ENCODE measurements at regions not wholly inside any gene's neighbourhood (a gene's known extent, or its start where the extent isn't known, plus 50 kb on each side); places are given as distances from the start of the nearest gene placed in this dataset.

DNA sequence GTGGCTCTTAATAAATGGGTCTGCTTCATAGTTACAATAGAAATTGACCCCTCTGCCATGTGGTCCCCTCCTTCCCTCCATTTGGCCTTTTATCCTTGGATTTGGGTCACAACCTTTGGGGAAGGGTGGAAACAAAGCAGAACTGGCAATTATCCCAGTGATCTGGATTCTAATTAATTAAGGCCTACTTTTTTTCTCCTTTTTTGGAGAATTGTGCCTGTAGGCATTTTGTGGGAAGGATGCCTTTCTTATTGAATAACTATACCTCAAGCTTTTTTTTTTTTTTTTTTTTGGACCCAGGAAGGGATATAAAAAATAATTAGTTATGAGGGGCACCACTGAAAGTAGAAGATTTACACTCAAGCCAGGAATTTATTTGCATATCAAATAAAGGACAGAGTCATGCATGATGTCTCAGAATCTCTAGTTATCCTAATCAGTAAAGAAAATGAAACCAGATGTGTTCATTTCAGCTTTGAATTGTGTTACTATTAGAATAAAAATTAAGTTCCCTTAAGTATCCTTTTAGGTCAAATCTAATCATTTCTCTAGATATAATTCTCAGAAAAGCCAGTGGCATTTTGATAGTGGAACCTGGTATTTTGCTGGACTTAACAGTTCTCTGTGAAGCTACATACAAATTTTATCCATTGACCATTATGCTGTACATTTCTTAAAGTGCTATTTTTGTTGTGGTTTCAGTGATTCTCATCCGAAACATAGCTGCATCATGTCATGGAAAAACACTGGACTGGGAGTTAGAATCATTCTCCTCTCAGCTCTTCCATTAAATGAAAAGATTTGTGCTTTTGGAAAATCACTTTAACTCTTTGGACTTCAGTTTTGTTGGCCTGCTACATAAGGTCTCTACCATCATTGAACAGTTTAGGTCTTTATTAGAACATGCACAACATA is 129.3 kb downstream of the KCNRG start:
- Mint-ChIP-seq H3K4me3 (no peak overlapping the region), H3K4me1 (peaks cover 34 to 39% of the 10 kb centered on the region in 2 experiments), H3K36me3 (ENCODE audit: insufficient read depth in 1 of 3, low read depth in 3 of 3) (no peaks in the 10 kb centered on the region), H3K27me3 (ENCODE audit: low read depth) (peaks cover 15% of the 10 kb centered on the region), H3K9me3 (no peaks in the 10 kb centered on the region), H3K27ac (no peak overlapping the region)
- Histone ChIP-seq H3K4me2 (ENCODE audit: insufficient read depth, insufficient read length, low read length) (no peak overlapping the region), H2BK15ac (ENCODE audit: low read depth, low read length) (no peak overlapping the region), H3K14ac (ENCODE audit: insufficient read depth, low read length) (no peak overlapping the region), H3T11ph (ENCODE audit: low read length) (no peak overlapping the region), H3K23me2 (ENCODE audit: insufficient read length, low read depth, low read length, poor library complexity, severe bottlenecking) (no peaks in the 10 kb centered on the region), H4K8ac (replicated peaks; ENCODE audit: insufficient read length, low read depth, low read length) (no peak overlapping the region), H3K4ac (ENCODE audit: low read depth, low read length) (no peak overlapping the region), H3K27ac (ENCODE audit: insufficient read length, low read depth, low read length) (no peak overlapping the region), H2BK12ac (ENCODE audit: insufficient read length, low read depth, low read length) (no peak overlapping the region), H3K79me1 (ENCODE audit: insufficient read depth, low read depth, low read length, poor library complexity, severe bottlenecking) (no peaks in the 10 kb centered on the region), H3K79me2 (ENCODE audit: insufficient read depth, low read length) (no peaks in the 10 kb centered on the region), H2BK5ac (ENCODE audit: insufficient read length, low read length) (no peak overlapping the region), H2AFZ (ENCODE audit: low read length) (no peak overlapping the region), H3K4me1 (ENCODE audit: insufficient read depth, low read length) (peaks cover 2% of the 10 kb centered on the region; the same call in 1 of the 2 replicates), H3K56ac (ENCODE audit: insufficient read length, low read depth, low read length) (no peak overlapping the region), H2AK5ac (ENCODE audit: insufficient read length, low read length) (no peak overlapping the region), H3K27me3 (ENCODE audit: insufficient read depth, low read length) (no peaks in the 10 kb centered on the region), H4K20me1 (ENCODE audit: control insufficient read depth, insufficient read depth, insufficient read length) (no peaks in the 10 kb centered on the region), H2BK20ac (ENCODE audit: low read depth, low read length, poor library complexity, severe bottlenecking) (no peak overlapping the region), H2BK120ac (ENCODE audit: low read depth, low read length, poor library complexity, severe bottlenecking) (no peak overlapping the region), H3K9me3 (ENCODE audit: control insufficient read depth, low read depth, low read length) (no peaks in the 10 kb centered on the region), H4K5ac (ENCODE audit: insufficient read length, low read depth, low read length) (no peak overlapping the region), H4K91ac (ENCODE audit: insufficient read length, low read depth, low read length) (no peak overlapping the region), H3K9ac (ENCODE audit: extremely low read depth, insufficient read length, low read length) (no peak overlapping the region), H3K23ac (ENCODE audit: insufficient read length, low read depth, low read length) (no peak overlapping the region), H3K18ac (ENCODE audit: insufficient read length, low read depth, low read length) (no peak overlapping the region)
- DNase-seq: no peak
- no CpG with 5 or more reads among the region's 1 CpG for WGBS (ENCODE audit: extremely low coverage, insufficient read length, low lambda C conversion rate)
- TF ChIP-seq, protein P1, sequence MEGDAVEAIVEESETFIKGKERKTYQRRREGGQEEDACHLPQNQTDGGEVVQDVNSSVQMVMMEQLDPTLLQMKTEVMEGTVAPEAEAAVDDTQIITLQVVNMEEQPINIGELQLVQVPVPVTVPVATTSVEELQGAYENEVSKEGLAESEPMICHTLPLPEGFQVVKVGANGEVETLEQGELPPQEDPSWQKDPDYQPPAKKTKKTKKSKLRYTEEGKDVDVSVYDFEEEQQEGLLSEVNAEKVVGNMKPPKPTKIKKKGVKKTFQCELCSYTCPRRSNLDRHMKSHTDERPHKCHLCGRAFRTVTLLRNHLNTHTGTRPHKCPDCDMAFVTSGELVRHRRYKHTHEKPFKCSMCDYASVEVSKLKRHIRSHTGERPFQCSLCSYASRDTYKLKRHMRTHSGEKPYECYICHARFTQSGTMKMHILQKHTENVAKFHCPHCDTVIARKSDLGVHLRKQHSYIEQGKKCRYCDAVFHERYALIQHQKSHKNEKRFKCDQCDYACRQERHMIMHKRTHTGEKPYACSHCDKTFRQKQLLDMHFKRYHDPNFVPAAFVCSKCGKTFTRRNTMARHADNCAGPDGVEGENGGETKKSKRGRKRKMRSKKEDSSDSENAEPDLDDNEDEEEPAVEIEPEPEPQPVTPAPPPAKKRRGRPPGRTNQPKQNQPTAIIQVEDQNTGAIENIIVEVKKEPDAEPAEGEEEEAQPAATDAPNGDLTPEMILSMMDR (conservative IDR thresholded peaks at IDR 0.05): no peak

Measured in H9 (cell line).